Smooth muscle cell (in vitro differentiated cells): ENCODE measurements at regions not wholly inside any gene's neighbourhood (a gene's known extent, or its start where the extent isn't known, plus 50 kb on each side); places are given as distances from the start of the nearest gene placed in this dataset.

ENCODE experiments used
- DNase-seq: peaks from one replicate; lab custom pipeline; 2025; ENCODE audit not compliant: unreplicated experiment; lab: John Stamatoyannopoulos, UW
- H2AFZ ChIP-seq: fragments of 200-600 bp; sonication (generic); 2 replicates; pipeline ENCODE4 v1.6.0; 2016; ENCODE audit warnings: antibody characterized with exemption, low read depth, mild to moderate bottlenecking
- H3F3A ChIP-seq: fragments of 200-600 bp; sonication (generic); 2 replicates; pipeline ENCODE4 v1.6.0; 2017; ENCODE audit warnings: antibody characterized with exemption, low read depth
- H3K27ac ChIP-seq: fragments of 200-600 bp; sonication (generic); 2 replicates; pipeline ENCODE4 v1.5.1; 2016; ENCODE audit warnings: low read depth, mild to moderate bottlenecking
- H3K27me3 ChIP-seq: fragments of 200-600 bp; sonication (generic); 2 replicates; pipeline ENCODE4 v1.6.1; 2016; ENCODE audit warnings: low read depth, mild to moderate bottlenecking
- H3K36me3 ChIP-seq: fragments of 200-600 bp; sonication (generic); 2 replicates; pipeline ENCODE4 v1.5.1; 2016; ENCODE audit warnings: low read depth
- H3K4me1 ChIP-seq: fragments of 200-600 bp; sonication (generic); 2 replicates; pipeline ENCODE4 v1.5.1; 2016; ENCODE audit warnings: low read depth
- H3K4me2 ChIP-seq: fragments of 200-600 bp; sonication (generic); 2 replicates; pipeline ENCODE4 v1.6.0; 2016; ENCODE audit warnings: mild to moderate bottlenecking
- H3K4me3 ChIP-seq: fragments of 200-600 bp; sonication (generic); 2 replicates; pipeline ENCODE4 v1.5.1; 2016; ENCODE audit warnings: mild to moderate bottlenecking
- H3K79me2 ChIP-seq: fragments of 200-600 bp; sonication (generic); 2 replicates; pipeline ENCODE4 v1.6.0; 2016; ENCODE audit warnings: low read depth, mild to moderate bottlenecking
- H3K9ac ChIP-seq: fragments of 200-600 bp; sonication (generic); 2 replicates; pipeline ENCODE4 v1.6.0; 2016; ENCODE audit warnings: low read depth
- H3K9me3 ChIP-seq: fragments of 200-600 bp; sonication (generic); replicated peaks from 2 replicates; pipeline ENCODE4 v1.5.1; 2016; ENCODE audit warnings: low read depth
- H4K20me1 ChIP-seq: fragments of 200-600 bp; sonication (generic); 2 replicates; pipeline ENCODE4 v1.6.0; 2016; ENCODE audit warnings: low read depth
- CTCF ChIP-seq: fragments of 200-600 bp; sonication (generic); IDR thresholded peaks from 2 replicates; pipeline ENCODE4 v1.5.1; 2017; ENCODE audit warnings: borderline replicate concordance, mild to moderate bottlenecking, antibody characterized with exemption; ENCODE audit not compliant: insufficient read depth, poor library complexity, severe bottlenecking
- WGBS: methylation state at CpG from one replicate; pipeline ENCODE4 v1.1.7; 2016; ENCODE audit warnings: low lambda C conversion rate; 5-methylcytosine and 5-hydroxymethylcytosine counted together

DNA sequence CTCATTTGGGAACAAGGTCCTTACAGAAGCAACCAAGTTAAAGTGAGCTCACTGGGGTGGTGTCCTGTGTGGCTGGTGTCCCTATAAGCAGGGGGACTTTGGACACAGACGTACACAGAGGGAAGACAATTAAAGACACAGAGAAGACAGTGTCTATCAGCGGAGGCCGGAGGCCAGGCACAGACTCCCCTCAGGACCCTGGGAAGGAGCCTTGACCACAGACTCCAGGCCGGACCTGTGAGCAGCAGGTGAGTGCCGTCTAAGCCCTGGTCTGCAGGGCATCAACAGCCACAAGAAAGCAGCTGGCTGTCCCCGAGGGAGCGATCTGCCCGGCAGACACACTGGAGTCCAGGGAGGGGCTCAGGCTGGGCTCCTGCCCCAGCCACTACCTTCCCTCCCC is 219.1 kb upstream of the C14orf180 start:
- no peak overlapping the region for H3K9ac ChIP-seq
- no peaks in the 10 kb centered on the region for H3F3A ChIP-seq
- H3K4me2 ChIP-seq = no peak overlapping the region
- no peaks in the 10 kb centered on the region for H3K4me1 ChIP-seq
- over 99% methylated on average over 7 of the region's 8 CpGs for WGBS
- H3K4me3 ChIP-seq = no peak overlapping the region
- no peaks in the 10 kb centered on the region for H4K20me1 ChIP-seq
- DNase-seq = no peak
- TF ChIP-seq CTCF = no peak
- no peaks in the 10 kb centered on the region for H3K9me3 ChIP-seq
- H3K27ac ChIP-seq = no peak overlapping the region
- no peaks in the 10 kb centered on the region for H3K79me2 ChIP-seq
- no peaks in the 10 kb centered on the region for H3K36me3 ChIP-seq
- no peaks in the 10 kb centered on the region for H3K27me3 ChIP-seq
- H2AFZ ChIP-seq = no peak overlapping the region

- H4K20me1 ChIP-seq = no peaks in the 10 kb centered on the region
- H3K79me2 ChIP-seq = no peaks in the 10 kb centered on the region
- no peak for DNase-seq
Measured at GRCh38 chr14:104361101-104361591, 218.4 kb upstream of the C14orf180 start.

DNA sequence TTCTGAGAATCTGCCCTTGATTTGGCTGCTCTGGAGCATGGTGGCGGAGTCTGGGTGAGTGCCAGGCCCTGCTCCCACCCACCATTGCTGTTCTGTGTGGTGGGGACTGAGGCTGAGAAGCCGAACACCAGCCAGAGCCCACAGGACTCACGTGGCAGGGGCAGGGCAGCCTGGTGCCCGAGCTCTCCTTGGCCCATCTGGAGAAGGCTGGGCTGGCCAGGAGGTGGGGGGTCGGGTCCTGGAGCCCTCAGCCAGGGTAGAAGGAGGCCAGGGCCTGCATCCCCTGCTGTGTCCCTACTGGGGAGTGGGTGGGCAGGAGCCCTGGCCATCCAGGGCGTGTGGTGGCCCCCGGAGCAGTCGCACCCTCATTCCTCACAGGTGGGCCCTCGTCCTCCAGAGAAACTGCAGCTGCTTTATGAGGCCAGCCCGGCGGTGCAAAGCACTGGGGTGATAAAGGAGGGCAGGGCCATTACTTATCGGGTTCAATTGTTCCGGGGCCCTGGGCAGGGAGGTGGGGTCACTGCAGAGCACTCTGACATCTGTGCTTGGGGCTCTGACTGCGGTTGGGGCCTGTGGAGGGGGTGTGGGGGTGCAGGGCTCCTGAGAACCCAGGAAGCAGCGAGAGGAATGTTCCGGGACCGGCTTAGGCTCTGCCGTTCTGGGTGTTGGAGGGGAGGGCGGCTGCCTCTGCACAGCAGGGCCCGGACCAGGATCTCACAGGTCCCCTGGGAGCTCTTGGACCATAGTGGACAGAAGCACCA is 217.5 kb upstream of the C14orf180 start:
- Histone ChIP-seq H3F3A (no peaks in the 10 kb centered on the region), H3K27ac (no peak overlapping the region), H3K79me2 (no peaks in the 10 kb centered on the region), H3K36me3 (no peaks in the 10 kb centered on the region), H3K4me2 (no peak overlapping the region), H3K9ac (no peak overlapping the region), H3K4me3 (no peak overlapping the region), H3K4me1 (no peaks in the 10 kb centered on the region), H4K20me1 (no peaks in the 10 kb centered on the region), H3K27me3 (no peaks in the 10 kb centered on the region), H3K9me3 (no peaks in the 10 kb centered on the region), H2AFZ (no peak overlapping the region)
- DNase-seq = no peak
- WGBS = 86% methylated on average over 20 of the region's 20 CpGs
- no peak for TF ChIP-seq CTCF

More at GRCh38 chr14:104361101-104361591, 218.4 kb upstream of the C14orf180 start:
- Histone ChIP-seq H3K36me3 (no peaks in the 10 kb centered on the region), H3K27me3 (no peaks in the 10 kb centered on the region), H3K4me1 (no peaks in the 10 kb centered on the region), H3K9ac (no peak overlapping the region), H3K27ac (no peak overlapping the region), H2AFZ (no peak overlapping the region), H3K4me3 (no peak overlapping the region), H3K9me3 (no peaks in the 10 kb centered on the region), H3F3A (no peaks in the 10 kb centered on the region), H3K4me2 (no peak overlapping the region)
- 89% methylated on average over 14 of the region's 14 CpGs for WGBS
- no peak for TF ChIP-seq CTCF
